ENCODE measurements at regions not wholly inside any gene's neighbourhood (a gene's known extent, or its start where the extent isn't known, plus 50 kb on each side); places are given as distances from the start of the nearest gene placed in this dataset.
"Not testable (repeated sequence)": the region's sequence is repeated elsewhere in the genome, so short reads cannot be mapped to it uniquely, and the experiment has no call there.

DNA sequence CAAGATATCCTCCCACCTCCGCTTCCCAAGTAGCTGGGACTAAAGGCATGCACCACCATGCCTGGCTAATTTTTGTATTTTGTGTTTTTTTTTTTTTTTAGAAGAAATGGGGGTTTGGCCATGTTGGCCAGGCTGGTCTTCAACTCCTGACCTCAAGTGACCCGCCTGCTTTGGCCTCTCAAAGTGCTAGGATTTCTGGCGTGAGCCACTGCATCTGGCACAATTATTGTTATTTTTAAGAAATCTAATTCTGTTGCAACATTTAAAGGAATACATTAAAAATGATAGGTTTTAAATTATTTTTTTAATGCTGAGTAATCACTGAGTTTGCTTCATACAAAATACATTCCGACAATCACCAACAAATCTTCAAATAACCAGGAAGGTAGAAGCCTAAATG is 178.1 kb upstream of the SEMA3E start:
- no peak for DNase-seq (ENCODE audit: low spot score)

DNA sequence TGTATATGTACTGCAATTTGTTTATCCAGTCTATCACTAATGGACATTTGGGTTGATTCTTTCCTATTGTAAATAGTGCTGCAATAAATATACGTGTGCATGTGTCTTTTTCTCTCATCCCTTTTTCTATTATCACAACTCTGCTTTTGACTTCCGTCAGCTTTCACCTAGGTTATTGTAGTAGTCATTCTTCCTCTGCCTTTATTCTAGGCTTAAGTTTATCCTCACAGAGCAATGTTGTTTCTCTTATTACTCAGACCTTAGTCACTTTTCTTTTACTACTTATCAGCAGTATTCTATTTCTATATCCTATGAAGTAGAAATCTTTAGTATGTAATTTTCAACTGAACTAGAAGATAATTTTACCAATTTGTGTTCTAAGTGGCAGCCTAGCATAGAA is 175.3 kb upstream of the SEMA3E start:
- no peak for DNase-seq (ENCODE audit: low spot score)

DNA sequence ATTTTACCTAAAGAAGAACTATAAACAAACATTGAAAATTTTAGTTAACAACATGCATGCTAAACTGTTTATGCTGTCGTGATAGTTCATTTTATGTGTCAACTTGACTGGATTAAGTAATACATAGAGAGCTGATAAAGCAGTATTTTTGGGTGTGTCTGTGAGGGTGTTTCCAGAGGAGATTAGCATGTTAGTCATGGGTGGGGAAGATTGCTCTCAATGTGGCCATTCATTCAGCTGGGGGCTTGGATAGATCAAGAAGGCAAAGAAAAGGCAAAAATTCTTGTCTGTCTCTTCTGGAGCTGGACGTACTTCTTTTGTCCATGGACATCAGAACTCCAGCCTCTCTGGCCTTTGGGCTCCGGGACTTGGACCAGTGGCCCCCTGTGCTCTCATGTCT is 172.9 kb upstream of the SEMA3E start:
- DNase-seq (ENCODE audit: low spot score), result no peak

- DNase-seq (ENCODE audit: low spot score), result no peak
These were observed 171.7 kb upstream of the SEMA3E start for GRCh38 chr7:83820641-83821040.

GRCh38 chr7:83819911-83820310 is 171.0 kb upstream of the SEMA3E start:
- no peak for DNase-seq (ENCODE audit: low spot score)

- DNase-seq (ENCODE audit: low spot score), result no peak
These were observed 165.5 kb upstream of the SEMA3E start for GRCh38 chr7:83814480-83814879.

GRCh38 chr7:83812563-83812962 is 163.6 kb upstream of the SEMA3E start:
- not testable (repeated sequence) for DNase-seq (ENCODE audit: low spot score)

GRCh38 chr7:83808982-83809381 is 160.0 kb upstream of the SEMA3E start:
- DNase-seq (ENCODE audit: low spot score), result no peak

DNA sequence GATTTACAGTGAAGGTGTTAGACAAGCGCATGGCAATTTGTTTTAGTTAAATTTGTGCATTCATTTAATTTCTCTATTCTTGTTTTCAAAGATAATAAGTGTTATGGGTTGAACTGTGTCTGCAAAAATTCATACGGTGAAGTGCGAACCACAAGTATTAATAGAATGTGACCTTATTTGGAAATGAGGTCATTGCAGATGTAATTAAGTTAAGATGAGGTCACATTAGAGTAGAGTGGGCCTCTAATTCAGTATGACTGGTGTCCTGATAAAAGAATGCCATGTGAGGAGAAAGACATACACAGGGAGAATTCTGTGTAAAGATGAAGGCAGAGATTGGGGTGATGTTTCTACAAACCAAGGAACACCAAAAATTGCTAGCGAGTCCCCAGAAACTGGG is 158.8 kb upstream of the SEMA3E start:
- DNase-seq (ENCODE audit: low spot score), result no peak

GRCh38 chr7:83806538-83806937 is 157.6 kb upstream of the SEMA3E start:
- DNase-seq (ENCODE audit: low spot score), result no peak

DNA sequence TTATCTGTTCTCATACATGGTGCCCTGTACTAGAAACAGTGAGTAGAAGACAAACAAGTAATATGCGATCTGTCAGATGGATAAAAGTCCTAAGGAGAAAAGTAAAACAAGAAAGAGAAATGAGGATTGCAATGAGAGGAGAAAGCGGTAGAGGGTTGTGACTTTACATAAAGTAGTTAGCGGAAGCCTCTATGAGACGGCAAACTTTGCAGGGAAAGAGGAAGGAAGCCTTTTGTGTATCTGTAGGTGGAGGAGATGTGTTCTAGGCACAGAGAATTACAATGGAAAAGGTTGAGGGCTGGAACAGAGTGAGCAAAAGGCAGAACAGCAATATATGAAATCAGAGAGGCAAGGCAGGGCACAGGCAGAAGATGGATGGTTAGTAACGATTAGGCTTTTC is 150.4 kb upstream of the SEMA3E start:
- no peak for DNase-seq (ENCODE audit: low spot score)

GRCh38 chr7:83798489-83798888 is 149.6 kb upstream of the SEMA3E start:
- no peak for DNase-seq (ENCODE audit: low spot score)

DNA sequence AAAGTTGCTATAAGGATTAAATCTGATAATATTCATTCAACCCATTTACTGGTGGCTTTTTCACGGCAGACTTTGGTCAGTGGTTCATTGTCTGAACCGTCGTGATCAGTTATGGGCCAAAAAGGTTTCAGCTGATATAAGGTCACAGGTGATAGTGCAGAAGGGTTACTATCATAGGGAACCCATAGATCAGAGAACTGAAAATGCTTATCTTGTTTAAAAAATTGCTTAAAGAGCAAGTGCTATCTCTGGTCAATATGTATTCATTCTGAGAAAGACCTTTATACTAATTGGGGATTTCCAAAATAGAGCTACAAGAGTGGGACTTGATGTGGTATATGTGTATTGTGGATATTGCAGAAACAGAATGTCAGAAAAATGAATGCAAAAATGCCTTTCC is 147.8 kb upstream of the SEMA3E start:
- DNase-seq (ENCODE audit: low spot score), result no peak

DNA sequence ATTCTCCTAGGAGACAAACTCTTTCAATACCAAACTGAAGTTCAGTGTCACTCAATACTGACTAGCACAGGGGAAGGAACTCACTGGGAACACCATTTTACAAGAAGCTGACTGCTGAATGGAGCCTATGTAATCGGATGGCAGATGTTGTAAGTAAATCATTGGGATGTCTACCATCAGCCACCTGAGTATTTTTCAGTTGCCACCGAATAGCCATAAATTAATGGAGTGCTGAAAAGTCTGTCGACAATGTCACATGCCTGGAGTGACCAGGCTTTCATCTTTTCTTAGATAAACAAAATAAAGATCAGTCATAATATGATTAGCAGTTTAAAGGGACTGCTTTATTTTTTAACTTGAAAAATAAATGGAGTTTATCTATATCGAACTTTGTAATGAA is 145.9 kb upstream of the SEMA3E start:
- DNase-seq (ENCODE audit: low spot score), result no peak

DNA sequence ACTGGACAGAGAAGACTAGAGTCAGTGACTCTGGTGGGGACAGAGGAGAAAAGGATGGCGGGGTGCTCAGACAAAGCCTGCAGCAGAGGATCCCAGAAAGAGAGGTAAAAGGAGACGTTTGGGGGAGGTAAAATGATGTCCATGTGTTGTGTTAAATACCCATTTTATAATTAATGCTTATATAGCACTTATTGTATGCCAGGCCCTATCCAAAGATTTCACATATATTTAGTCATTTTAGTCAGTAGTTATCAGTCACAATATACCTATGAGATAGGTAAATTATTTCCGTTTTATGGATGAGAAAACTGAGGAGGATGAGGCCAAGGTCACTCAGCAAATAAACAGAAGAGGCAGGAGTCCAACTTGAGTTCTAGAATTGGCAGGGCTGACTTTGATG is 144.6 kb upstream of the SEMA3E start:
- DNase-seq (ENCODE audit: low spot score), result no peak

DNA sequence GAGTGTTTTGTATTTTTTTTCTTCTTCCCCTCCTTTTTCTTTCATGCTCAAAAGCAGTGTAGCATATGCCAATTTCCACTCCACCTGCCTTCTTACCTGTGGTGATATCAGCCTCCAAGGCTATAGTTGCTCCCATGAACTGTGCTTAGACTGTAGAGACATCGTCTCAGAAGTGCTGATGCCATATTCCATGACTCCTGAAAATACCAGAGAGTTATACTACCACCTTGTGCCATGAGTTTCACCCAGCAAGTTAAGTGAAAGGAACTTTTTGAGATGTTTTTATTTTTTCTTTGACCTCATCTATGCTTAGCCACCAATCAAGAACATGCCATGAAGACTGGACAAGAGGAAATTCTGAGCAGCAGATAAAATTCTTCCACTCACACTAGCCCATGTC is 142.8 kb upstream of the SEMA3E start:
- no peak for DNase-seq (ENCODE audit: low spot score)

DNA sequence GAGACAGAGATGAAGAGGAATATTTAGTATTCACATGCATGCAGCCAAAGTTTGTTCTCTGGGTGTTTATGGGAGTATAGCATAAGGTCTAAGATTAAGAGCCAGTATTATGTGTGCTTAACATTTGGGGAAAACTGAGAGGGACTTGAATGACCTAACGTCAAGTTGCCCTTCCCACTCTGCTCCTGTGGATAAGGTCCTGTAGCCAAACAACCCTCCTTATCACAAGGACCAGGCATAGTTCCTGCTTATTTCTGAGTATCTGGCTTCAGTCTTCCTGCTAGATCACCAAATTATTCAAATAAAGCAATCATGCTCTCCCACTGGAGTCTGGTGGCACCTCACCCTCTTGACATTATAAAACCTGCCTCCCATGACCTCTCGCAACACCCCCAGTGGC is 137.9 kb upstream of the SEMA3E start:
- DNase-seq (ENCODE audit: low spot score), result no peak

DNA sequence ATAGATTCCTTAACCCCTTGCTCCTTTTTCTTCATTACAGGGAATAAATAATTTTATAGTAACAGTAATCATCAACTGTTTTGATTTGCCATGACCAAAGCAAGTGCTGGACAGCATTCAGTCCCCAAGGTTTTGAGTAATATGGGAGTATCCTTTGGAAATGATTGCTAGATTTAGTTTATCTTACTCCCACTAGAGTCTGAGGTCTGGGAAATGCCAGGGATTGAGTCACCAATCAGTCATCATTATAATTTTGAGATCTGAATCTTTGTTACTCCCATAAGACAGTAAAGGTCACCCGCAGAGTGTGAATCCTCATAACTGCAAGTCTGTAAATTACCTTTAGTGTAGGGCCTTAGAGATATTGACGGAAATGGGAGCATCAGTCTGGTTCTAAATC is 133.7 kb upstream of the SEMA3E start:
- DNase-seq (ENCODE audit: low spot score), result no peak

DNA sequence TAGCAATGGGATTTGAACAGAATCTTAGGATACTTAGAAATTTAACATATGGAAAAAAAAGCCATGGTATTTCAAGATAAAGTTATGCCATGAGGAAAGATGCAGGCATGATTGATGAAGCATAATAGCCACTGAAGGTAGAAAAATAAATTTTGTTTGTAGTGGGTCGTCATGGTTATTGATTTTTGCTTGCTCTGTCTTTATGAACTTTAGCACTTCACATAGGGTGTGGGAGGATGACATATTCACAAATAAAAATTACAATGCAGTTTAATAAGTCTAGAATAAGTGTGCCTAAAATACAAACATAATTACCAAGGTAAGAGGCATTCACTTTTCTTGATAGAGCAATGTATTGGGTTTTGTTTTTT is 129.1 kb upstream of the SEMA3E start:
- DNase-seq (ENCODE audit: low spot score), result no peak

DNA sequence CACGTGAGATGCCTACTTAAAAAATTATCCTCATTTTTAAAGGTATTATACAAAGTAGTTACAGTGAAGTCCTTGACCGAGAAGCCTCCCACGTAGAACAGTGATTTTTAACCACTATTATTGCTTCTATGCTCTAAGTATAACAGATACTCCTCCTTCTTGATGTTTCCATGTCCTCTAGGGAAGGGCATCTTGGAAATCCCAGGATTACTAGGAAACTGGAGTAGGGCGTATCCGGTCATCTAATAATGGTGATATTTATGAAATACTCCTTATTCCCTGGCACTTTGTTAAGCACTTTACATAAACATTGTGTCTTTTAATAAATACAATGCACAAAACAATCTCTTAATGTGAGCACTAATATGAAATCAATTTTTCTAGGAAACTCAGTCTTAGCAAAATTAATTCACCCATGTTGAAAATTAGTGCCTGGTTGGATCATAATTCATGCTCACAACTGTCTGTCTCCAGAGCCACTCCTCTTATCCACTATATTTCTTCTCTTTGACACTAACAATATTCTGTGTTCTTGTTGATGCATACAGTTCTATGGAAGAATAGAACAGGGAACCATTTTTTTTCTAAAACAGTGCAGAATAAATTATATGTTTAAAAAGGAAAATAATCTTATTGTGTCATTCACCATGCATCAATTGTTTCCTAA is 128.6 kb upstream of the SEMA3E start:
- no peak for DNase-seq (ENCODE audit: low spot score)

DNA sequence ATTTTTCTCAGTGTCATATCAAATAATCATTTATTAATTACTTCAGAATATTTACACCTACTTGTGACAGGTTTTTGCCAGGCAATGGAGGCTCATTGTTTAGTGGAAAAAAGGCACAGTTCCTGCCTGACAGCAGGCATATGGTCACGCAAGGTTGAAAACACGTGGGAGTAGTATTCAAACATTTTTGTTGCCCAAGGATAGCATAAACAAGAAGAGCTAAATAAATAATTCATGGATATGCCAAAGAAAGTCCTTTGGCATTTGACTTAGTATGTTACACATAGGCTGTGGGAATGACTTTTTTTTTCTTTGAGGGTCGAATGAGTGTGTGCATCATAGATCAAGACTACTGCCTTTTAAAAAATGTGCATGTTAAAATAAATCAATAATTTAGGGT is 120.5 kb upstream of the SEMA3E start:
- no peak for DNase-seq (ENCODE audit: low spot score)

DNA sequence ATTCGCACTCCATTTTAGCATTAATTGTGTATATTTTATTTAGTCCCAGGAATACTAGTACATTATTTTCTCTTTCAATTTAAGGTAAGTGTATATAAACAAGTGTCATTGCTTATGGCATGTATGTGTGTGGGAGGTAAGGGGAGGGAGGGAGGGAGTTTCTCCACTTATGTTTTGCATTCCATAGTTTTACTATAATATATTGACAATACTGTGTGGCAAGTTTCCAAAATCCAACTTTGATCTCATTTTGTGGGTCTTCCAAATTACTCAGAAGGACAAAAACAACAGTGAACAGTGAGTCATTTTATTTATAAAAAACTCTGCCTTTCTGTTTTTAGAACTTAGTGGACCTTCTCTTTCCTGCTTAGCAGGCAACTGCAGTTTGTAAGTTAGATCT is 102.3 kb upstream of the SEMA3E start:
- no peak for DNase-seq (ENCODE audit: low spot score)

DNA sequence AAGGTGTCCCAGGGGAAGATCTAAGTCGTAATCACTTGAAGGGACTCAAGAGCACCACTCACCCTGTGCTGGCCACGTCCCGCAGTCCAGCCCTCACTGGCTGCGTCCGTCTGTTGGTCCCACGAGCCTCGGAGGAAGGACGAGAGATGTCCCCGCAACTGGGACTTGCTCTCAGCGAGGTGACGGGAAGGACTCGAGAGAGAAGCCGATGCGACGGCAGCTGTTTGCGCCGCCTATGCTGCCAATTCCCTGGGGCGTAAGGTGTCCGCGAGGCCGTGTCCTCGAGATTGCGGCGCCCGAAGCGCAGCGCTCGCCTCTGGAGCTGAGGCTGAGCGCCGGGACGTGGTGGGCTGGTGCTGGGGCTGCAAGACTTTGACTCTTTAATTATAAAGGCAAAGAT is 100.6 kb upstream of the SEMA3E start:
- DNase-seq (ENCODE audit: low spot score), result no peak

- DNase-seq (ENCODE audit: low spot score), result no peak
These were observed 90.6 kb upstream of the SEMA3E start for GRCh38 chr7:83739527-83739926.

GRCh38 chr7:83738291-83738835 is 89.4 kb upstream of the SEMA3E start:
- DNase-seq (ENCODE audit: low spot score), result no peak
